Smooth muscle cell (in vitro differentiated cells): ENCODE measurements at regions not wholly inside any gene's neighbourhood (a gene's known extent, or its start where the extent isn't known, plus 50 kb on each side); places are given as distances from the start of the nearest gene placed in this dataset.
"Not testable (repeated sequence)": the region's sequence is repeated elsewhere in the genome, so short reads cannot be mapped to it uniquely, and the experiment has no call there.

Source experiments
- DNase-seq: peaks from one replicate; lab custom pipeline; 2025; ENCODE audit not compliant: unreplicated experiment; lab: John Stamatoyannopoulos, UW
- H2AFZ ChIP-seq: fragments of 200-600 bp; sonication (generic); 2 replicates; pipeline ENCODE4 v1.6.0; 2016; ENCODE audit warnings: antibody characterized with exemption, low read depth, mild to moderate bottlenecking
- H3F3A ChIP-seq: fragments of 200-600 bp; sonication (generic); 2 replicates; pipeline ENCODE4 v1.6.0; 2017; ENCODE audit warnings: antibody characterized with exemption, low read depth
- H3K27ac ChIP-seq: fragments of 200-600 bp; sonication (generic); 2 replicates; pipeline ENCODE4 v1.5.1; 2016; ENCODE audit warnings: low read depth, mild to moderate bottlenecking
- H3K27me3 ChIP-seq: fragments of 200-600 bp; sonication (generic); 2 replicates; pipeline ENCODE4 v1.6.1; 2016; ENCODE audit warnings: low read depth, mild to moderate bottlenecking
- H3K36me3 ChIP-seq: fragments of 200-600 bp; sonication (generic); 2 replicates; pipeline ENCODE4 v1.5.1; 2016; ENCODE audit warnings: low read depth
- H3K4me1 ChIP-seq: fragments of 200-600 bp; sonication (generic); 2 replicates; pipeline ENCODE4 v1.5.1; 2016; ENCODE audit warnings: low read depth
- H3K4me2 ChIP-seq: fragments of 200-600 bp; sonication (generic); 2 replicates; pipeline ENCODE4 v1.6.0; 2016; ENCODE audit warnings: mild to moderate bottlenecking
- H3K4me3 ChIP-seq: fragments of 200-600 bp; sonication (generic); 2 replicates; pipeline ENCODE4 v1.5.1; 2016; ENCODE audit warnings: mild to moderate bottlenecking
- H3K79me2 ChIP-seq: fragments of 200-600 bp; sonication (generic); 2 replicates; pipeline ENCODE4 v1.6.0; 2016; ENCODE audit warnings: low read depth, mild to moderate bottlenecking
- H3K9ac ChIP-seq: fragments of 200-600 bp; sonication (generic); 2 replicates; pipeline ENCODE4 v1.6.0; 2016; ENCODE audit warnings: low read depth
- H3K9me3 ChIP-seq: fragments of 200-600 bp; sonication (generic); replicated peaks from 2 replicates; pipeline ENCODE4 v1.5.1; 2016; ENCODE audit warnings: low read depth
- H4K20me1 ChIP-seq: fragments of 200-600 bp; sonication (generic); 2 replicates; pipeline ENCODE4 v1.6.0; 2016; ENCODE audit warnings: low read depth
- WGBS: methylation state at CpG from one replicate; pipeline ENCODE4 v1.1.7; 2016; ENCODE audit warnings: low lambda C conversion rate; 5-methylcytosine and 5-hydroxymethylcytosine counted together
- TF ChIP-seq, protein P1 (sequence below): fragments of 200-600 bp; sonication (generic); IDR thresholded peaks from 2 replicates; pipeline ENCODE4 v1.5.1; 2017; ENCODE audit warnings: borderline replicate concordance, mild to moderate bottlenecking, antibody characterized with exemption; ENCODE audit not compliant: insufficient read depth, poor library complexity, severe bottlenecking

DNA sequence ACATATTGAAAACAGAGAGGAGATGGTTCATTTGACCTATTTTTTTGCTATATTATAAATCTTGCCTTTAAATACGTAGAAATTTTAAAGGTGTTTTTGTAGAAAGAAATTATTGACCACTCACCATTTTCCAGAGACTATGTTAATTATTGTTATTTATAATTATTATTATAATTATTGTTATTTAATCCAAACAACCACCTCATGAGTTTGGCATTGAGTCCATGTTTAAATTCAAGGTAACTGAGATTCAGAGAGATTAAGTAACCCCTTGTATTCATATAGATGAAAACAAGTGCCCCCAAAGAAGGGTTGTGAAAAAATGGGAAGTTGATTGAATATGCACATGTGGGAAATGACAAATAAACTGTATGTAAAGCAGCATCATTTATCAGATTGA lies 692.5 kb upstream of the MIR17HG start:
- H3K27me3 ChIP-seq = no peaks in the 10 kb centered on the region
- no peak overlapping the region for H3K27ac ChIP-seq
- no peaks in the 10 kb centered on the region for H3K4me1 ChIP-seq
- TF ChIP-seq, protein P1, sequence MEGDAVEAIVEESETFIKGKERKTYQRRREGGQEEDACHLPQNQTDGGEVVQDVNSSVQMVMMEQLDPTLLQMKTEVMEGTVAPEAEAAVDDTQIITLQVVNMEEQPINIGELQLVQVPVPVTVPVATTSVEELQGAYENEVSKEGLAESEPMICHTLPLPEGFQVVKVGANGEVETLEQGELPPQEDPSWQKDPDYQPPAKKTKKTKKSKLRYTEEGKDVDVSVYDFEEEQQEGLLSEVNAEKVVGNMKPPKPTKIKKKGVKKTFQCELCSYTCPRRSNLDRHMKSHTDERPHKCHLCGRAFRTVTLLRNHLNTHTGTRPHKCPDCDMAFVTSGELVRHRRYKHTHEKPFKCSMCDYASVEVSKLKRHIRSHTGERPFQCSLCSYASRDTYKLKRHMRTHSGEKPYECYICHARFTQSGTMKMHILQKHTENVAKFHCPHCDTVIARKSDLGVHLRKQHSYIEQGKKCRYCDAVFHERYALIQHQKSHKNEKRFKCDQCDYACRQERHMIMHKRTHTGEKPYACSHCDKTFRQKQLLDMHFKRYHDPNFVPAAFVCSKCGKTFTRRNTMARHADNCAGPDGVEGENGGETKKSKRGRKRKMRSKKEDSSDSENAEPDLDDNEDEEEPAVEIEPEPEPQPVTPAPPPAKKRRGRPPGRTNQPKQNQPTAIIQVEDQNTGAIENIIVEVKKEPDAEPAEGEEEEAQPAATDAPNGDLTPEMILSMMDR = no peak
- no peak overlapping the region for H2AFZ ChIP-seq
- H4K20me1 ChIP-seq = no peaks in the 10 kb centered on the region
- whole genome bisulfite sequencing = 93% methylated on average over 1 of the region's 1 CpG
- no peak overlapping the region for H3K9ac ChIP-seq
- H3K79me2 ChIP-seq = no peaks in the 10 kb centered on the region
- H3K4me3 ChIP-seq = no peak overlapping the region
- H3F3A ChIP-seq = no peaks in the 10 kb centered on the region
- no peaks in the 10 kb centered on the region for H3K9me3 ChIP-seq
- H3K4me2 ChIP-seq = no peak overlapping the region
- H3K36me3 ChIP-seq = no peaks in the 10 kb centered on the region
- no peak for DNase-seq

DNA sequence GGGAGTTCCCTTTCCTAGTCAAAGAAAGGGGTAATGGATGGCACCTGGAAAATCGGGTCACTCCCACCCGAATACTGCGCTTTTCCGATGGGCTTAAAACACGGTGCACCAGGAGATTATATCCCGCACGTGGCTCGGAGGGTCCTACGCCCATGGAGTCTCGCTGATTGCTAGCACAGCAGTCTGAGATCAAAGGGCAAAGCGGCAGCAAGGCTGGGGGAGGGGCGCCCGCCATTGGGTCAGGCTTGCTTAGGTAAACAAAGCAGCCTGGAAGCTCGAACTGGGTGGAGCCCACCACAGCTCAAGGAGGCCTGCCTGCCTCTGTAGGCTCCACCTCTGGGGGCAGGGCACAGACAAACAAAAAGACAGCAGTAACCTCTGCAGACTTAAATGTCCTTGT lies 683.3 kb upstream of the MIR17HG start:
- H3K9me3 ChIP-seq, H3K4me3 ChIP-seq, H3K27me3 ChIP-seq, H3K36me3 ChIP-seq, H3F3A ChIP-seq, H3K79me2 ChIP-seq, H3K4me2 ChIP-seq, H3K9ac ChIP-seq, DNase-seq, H3K27ac ChIP-seq, H3K4me1 ChIP-seq, H4K20me1 ChIP-seq, H2AFZ ChIP-seq: not testable (repeated sequence)
- 95% methylated on average over 14 of the region's 14 CpGs for WGBS

DNA sequence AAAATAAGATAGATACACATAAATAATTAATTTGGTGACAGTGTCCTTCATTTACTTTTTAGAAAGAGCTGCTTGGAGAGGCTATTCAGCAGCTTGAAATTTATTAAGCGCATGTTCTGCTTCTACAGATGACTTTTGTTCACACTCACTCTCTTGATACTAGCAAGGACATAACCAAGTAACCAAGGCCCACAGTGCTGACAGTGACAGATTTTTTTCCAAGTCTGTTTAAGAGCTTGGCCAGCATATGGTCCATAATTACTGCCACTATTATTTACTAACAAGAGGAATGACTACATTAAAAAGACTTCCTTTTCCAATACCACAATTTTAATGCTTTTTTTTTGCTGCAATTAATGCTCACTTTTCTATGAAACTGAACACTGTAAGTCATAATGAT lies 673.7 kb upstream of the MIR17HG start:
- H3K36me3 ChIP-seq = no peaks in the 10 kb centered on the region
- no peak overlapping the region for H3K9ac ChIP-seq
- no peaks in the 10 kb centered on the region for H3K27me3 ChIP-seq
- H3K79me2 ChIP-seq = no peaks in the 10 kb centered on the region
- no peak overlapping the region for H3K27ac ChIP-seq
- H3K4me3 ChIP-seq = no peak overlapping the region
- no peaks in the 10 kb centered on the region for H3K9me3 ChIP-seq
- H2AFZ ChIP-seq = no peak overlapping the region
- H4K20me1 ChIP-seq = no peaks in the 10 kb centered on the region
- TF ChIP-seq, protein P1 = no peak
- DNase-seq = no peak
- no peaks in the 10 kb centered on the region for H3K4me1 ChIP-seq
- WGBS = 100% methylated on average over 1 of the region's 1 CpG
- H3K4me2 ChIP-seq = no peak overlapping the region
- no peaks in the 10 kb centered on the region for H3F3A ChIP-seq

DNA sequence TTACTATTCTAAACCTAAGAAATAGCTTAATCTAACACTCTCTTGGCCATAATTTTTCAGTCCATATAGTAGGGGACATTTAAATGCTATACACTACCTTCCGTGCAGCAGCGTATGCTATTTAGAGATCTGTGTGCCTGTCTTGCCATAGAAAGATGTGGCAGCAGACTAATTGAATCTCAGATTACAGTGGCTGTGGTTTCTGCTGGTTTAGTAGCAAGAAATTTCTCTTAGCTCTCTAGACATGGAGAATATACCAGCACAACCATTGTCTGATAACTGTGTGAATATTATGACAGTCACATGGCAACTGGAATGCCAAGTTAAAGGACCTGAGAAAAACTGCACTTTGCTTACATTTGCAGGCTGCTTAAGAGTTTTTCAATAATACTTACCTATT lies 672.4 kb upstream of the MIR17HG start:
- H3K27ac ChIP-seq = no peak overlapping the region
- no peak overlapping the region for H2AFZ ChIP-seq
- H3K36me3 ChIP-seq = no peaks in the 10 kb centered on the region
- no peaks in the 10 kb centered on the region for H4K20me1 ChIP-seq
- no peaks in the 10 kb centered on the region for H3K9me3 ChIP-seq
- no peaks in the 10 kb centered on the region for H3F3A ChIP-seq
- no peak overlapping the region for H3K4me3 ChIP-seq
- no peaks in the 10 kb centered on the region for H3K4me1 ChIP-seq
- TF ChIP-seq, protein P1 = no peak
- no peak overlapping the region for H3K4me2 ChIP-seq
- DNase-seq = no peak
- no peaks in the 10 kb centered on the region for H3K27me3 ChIP-seq
- H3K79me2 ChIP-seq = no peaks in the 10 kb centered on the region
- WGBS = 97% methylated on average over 2 of the region's 2 CpGs
- H3K9ac ChIP-seq = no peak overlapping the region
